GM21825 (cell line): ENCODE measurements at regions not wholly inside any gene's neighbourhood (a gene's known extent, or its start where the extent isn't known, plus 50 kb on each side); places are given as distances from the start of the nearest gene placed in this dataset.
"Not testable (repeated sequence)": the region's sequence is repeated elsewhere in the genome, so short reads cannot be mapped to it uniquely, and the experiment has no call there.

Experiments used
- ATAC-seq: cut with Tn5 transposase; IDR thresholded peaks from one replicate; pipeline ENCODE4 v1.9.1; 2021; ENCODE audit warnings: mild to moderate bottlenecking, moderate library complexity; ENCODE audit not compliant: unreplicated experiment

- not testable (repeated sequence) for ATAC-seq
Measured at GRCh38 chr7:67666359-67666758, 669.7 kb downstream of the TYW1 start.

GRCh38 chr7:67671006-67671548, 674.4 kb downstream of the TYW1 start:
- no peak for ATAC-seq

DNA sequence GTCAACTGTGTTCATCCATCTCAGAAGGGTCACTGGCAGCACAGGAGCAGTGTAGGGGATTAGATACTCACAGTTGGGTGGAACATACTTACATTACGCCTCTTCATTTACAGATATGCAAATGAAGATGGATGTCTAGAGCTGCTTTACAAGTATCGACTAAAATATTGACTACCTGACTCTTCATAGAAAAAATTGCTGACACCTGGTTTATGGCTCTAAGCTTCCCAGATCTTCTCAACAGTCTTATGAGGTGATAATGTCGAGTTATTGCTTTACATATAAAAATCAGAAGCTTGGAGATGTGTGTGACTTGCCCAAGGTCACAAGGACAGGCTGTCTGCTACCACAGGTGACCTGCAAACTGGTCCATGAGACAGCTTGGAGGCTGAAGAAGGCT, 677.2 kb downstream of the TYW1 start:
- no peak for ATAC-seq

DNA sequence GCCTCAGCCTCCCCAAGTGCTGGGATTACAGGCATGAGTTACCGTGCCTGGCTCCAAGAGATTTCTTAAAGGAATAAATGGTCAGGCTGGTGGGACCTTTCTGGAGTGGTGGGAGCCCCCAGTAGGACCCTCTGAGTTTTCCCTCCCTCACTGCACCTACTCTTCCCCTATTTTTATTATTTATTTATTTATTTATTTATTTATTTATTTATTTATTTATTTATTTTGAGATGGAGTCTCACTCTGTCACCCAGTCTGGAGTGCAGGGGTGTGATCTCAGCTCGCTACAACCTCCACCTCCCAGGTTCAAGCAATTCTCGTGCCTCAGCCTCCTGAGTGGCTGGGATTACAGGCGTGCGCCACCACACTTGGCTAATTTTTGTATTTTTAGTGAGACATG, 678.2 kb downstream of the TYW1 start:
- not testable (repeated sequence) for ATAC-seq

DNA sequence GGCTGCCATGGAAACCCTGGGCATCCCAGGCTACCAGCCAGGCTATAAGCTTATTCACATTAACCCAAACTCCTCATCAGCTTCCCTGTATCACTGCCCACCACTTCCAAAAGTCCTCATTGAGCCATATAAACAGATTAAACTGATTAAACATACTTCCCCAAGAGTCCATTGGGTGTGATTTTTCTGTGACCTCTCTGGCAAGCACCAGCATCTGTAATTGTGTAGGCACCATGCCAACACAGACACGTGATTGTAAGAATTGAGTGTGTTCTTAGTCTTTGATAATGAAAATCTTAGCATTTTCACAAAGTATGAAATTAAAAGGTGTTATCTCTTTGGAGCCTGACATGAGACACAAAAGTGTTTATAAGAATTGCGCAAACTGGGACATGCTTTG, 679.3 kb downstream of the TYW1 start:
- no peak for ATAC-seq

GRCh38 chr7:67678419-67678818, 681.8 kb downstream of the TYW1 start:
- ATAC-seq, result no peak

DNA sequence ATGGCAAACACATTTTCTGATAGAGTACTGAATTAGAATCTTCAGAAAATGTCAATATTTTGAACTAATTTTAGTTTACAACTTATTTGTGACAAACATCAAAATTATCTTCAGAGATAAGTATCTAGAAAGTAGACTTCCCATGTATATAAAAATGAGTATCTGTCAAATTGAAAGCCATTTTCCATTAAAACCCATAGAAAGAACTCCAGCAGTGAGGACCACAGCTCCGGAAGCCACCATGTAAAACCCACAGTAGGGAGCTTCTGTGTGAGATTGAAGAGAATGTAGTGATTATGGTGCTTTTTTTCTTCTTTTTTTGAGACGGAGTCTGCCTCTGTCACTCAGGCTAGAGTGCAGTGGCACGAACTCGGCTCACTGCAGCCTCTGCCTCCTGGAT, 687.0 kb downstream of the TYW1 start:
- ATAC-seq, result no peak

- ATAC-seq, result no peak
Measured at GRCh38 chr7:67690700-67691099, 694.1 kb downstream of the TYW1 start.

DNA sequence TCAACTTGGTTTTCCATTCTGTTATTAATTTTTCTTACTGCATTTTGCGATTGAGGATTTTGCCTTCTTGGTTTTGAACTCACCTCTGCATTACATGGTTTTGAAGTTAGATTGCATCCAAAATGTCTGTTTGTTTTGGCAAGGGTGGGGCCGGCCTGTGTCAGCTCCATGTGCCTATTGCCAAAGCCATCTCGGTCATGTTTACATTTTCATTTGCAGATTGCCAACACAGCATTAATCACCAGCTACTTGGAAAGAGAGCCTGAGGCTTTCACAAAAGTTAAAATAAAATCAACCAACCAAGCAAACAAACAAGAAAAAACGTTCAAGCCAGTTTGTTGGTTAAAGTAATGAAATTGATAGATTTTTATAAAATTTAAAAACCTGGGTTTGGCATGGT, 695.8 kb downstream of the TYW1 start:
- no peak for ATAC-seq

- ATAC-seq, result no peak
Measured at GRCh38 chr7:67696124-67696523, 699.5 kb downstream of the TYW1 start.

- ATAC-seq, result no peak
Measured at GRCh38 chr7:67696878-67697277, 700.2 kb downstream of the TYW1 start.

GRCh38 chr7:67698354-67698753, 701.7 kb downstream of the TYW1 start:
- ATAC-seq, result no peak

- ATAC-seq, result no peak
Measured at GRCh38 chr7:67705850-67706249, 709.2 kb downstream of the TYW1 start.

DNA sequence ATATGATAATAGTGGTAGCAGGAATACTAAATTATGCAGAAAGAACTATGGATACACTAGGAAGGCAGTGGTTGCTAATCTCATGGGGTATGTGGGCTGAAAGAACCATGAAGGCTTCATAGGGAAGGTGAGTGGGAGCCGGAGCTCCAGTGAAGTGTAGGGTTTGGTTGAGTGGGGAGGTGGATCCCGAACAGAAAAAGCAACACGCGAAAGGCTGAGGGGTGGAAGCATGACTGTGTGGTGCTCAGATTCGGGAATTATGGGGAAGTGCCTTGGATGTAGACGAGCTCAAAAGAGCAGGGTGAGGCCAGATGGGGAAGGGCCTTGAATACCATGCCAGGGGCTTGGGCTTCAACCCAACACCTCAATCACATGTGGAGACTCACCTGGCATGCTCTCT, 715.1 kb downstream of the TYW1 start:
- no peak for ATAC-seq

DNA sequence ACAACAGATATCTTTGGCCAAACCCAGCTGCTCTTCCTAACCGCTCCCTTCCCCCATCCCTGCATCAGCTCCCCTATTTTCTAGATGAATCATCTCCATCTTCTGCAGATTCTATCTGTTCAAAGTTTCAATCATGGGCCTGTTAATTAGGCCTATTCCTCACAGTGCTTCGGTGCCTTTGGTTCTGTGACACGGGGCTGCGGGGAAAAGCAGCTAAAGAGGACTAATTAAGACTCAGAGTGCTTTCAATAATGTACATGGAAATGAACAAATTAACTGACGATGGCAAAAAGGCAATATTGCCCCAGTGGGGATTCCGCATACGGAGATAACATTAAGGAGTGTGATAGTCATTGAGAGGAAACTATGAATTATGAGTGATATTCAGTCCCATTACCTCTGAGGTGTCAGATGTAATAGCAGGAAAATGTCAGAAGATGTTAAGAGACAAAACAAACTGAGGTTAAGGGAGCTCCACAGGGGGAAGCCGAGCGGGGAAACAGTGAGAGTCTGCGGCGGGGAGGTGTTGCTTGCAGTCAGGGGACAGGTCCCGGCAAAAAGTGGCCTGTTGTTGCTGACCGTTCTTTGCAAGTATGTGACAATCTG, 716.9 kb downstream of the TYW1 start:
- no peak for ATAC-seq

DNA sequence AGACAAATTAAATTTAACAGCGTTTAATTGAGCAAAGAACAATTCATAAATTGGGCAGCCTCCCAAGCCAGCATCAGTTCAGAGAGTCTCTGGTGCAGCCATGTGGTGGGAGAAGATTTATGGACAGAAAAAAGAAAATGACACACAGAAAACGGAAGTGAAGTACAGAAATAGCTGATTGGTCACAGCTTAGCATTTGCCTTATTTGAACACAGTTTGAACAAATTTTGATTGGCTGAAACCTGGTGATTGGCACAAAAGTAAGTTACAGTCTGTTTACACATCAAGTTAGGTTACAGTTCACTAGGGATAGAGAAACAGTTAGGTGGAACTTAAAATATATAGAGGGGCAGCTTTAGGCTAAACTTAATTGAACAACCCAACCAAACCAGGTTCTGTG, 720.1 kb downstream of the TYW1 start:
- ATAC-seq, result no peak

DNA sequence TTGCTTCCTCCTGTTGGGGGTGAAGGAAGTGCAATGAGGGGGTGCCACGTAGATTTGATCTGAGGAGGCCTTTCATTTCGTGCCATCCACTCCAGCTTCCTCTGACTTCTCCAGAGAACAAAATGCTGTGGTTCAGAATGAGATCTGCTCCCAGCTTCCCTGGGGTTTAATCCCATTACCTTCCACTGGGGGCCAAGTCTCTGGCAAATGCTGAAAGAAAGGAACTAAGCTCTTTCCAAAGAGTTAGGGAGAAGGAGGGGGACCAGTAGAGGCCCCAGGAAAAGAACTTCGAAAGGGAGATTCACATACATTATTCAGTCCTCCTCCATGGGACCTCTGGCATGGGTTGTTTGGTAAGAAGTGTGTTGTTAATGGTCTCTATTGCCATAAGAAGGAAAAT, 727.0 kb downstream of the TYW1 start:
- ATAC-seq, result no peak

DNA sequence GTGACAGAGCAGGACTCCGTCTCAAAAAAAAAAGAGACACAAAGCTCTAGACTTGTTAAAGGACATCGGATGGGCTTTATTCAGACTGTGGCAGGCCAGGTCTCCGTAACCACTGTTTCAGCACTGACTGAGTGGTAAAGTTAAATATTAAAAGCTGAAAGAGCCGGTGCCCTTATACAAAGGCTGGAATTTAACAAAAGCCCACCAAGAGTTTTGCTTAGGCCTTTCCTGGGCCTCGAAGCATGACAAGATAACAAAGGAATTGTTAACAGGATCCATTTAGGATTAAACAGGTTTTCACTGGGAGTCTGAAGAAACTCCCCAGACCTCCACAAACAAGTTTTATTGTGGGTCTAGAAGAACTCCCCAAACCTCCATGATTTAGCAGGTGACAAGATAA, 727.8 kb downstream of the TYW1 start:
- no peak for ATAC-seq

DNA sequence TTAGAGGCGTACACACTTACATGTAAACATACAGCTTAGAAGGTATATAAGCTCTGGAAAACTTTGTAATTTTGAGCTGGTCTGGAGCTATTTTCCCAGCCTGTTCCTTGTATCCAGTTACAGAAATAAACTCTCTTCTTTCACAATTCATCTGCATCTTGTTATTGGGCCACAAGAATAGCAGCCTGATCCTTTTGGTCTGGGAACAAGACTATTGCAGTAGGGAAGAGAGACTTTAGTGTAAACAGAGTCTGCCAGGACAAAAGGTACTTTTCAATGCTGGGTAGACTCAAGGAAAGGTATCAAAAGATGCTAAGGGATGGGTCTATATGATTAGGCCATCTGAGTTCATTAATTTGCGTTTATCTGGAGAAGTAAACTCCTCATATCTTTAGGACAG, 728.3 kb downstream of the TYW1 start:
- no peak for ATAC-seq

DNA sequence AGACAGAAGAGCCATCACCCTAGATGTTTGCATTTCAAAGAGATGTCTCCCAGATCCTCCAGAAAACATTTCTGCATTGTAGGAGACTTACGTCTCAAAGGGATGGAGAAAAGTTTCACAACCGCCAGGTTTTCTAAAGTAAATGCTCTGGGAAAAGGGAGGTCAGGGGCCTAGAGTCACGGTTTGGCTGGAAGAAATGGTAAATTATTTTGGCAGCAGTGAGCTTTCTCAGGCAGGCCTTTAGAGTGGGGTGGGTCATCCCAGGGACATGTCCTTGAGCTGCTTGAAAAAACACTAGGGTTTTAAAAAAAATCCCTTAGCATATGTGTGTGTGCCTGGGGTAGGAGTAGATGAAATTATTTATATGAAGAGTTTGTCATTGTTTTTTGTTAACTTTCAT, 728.8 kb downstream of the TYW1 start:
- no peak for ATAC-seq

DNA sequence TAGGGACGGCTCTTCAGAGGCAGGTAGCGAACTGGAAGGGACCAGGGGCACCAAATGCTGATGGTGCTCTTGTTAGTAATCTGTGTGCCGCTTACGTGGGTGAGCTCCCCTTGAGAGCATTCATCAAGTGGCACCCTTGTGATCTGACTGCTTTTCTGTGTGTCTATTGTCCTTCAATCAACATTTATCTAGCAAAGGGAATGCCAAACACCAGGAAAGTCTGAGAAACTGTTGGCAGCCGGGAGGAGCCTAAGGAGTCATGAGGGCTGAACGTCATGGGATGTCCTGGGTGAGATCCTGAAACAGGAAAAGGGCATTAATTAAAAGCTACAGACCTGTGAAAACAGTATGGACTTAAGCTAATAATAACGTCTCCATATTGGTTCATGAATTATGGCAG, 733.1 kb downstream of the TYW1 start:
- no peak for ATAC-seq

DNA sequence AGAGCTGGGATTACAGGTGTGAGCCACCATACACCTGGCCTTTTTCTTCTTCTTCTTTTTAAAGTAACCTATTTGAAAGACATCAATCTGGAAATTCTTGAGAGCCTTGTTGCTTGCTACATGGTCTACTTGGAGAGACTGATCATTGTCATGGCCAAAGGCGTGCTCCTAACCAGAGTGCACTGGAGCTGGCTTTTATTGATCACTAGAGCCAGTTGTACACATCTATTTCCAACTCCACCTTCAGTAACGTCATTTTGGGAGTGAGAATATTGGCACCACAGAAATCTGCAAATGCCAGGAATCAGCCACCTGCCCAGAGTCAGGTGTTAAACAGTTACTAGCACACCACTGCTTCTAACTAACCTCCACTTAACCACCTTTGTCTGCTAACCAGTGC, 735.1 kb downstream of the TYW1 start:
- no peak for ATAC-seq

DNA sequence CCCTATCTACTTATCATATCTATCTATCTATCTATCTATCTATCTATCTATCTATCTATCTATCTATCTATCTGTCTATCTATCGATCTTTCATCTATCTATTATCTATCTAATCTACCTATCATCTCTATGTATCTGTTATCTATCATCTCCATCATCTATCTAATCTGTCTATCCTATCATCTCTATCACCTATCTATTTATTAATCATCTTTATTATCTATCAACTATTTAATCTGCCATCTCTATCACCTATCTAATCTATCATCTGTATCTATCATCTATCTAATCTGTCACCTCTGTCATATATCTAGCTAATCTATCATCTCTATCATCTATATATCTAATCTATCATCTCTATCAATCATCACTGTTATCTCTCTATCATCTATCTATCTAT, 736.3 kb downstream of the TYW1 start:
- ATAC-seq, result no peak
